ENCODE measurements at regions not wholly inside any gene's neighbourhood (a gene's known extent, or its start where the extent isn't known, plus 50 kb on each side); places are given as distances from the start of the nearest gene placed in this dataset.

DNA sequence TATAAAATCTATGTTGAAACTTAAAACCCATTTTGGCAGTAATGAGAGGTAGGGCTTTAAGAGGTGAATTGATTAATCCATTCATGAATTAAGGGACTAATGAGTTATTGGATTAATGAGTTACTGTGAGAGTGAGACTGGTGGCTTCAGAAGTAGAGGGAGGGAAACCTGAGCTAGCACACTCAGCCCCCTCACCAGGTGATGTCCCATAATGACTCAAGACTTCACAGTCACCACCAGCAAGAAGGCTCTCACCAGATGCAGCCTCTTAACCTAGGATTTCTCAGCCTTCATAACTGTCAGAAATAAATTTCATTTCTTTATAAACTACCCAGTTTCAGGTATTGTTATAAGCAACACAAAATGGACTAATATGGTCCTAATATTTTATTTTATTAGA, 621.7 kb upstream of the ACVR2A start:
- Histone ChIP-seq H3K4me1 (ENCODE audit: control insufficient read depth, extremely low read depth, insufficient read depth, low read length) (no peaks in the 10 kb centered on the region), H3K4me2 (ENCODE audit: extremely low read depth, insufficient read depth, low read length) (no peak overlapping the region), H2AFZ (ENCODE audit: low read length) (no peak overlapping the region), H3K79me2 (ENCODE audit: control insufficient read depth, insufficient read depth, low read length) (no peaks in the 10 kb centered on the region), H3K4me3 (replicated peaks in 1 of 4; ENCODE audit: control extremely low read depth in 1 of 4, insufficient read depth in 1 of 4, low read depth in 3 of 4, low read length in 4 of 4) (no peak overlapping the region), H3K9me3 (ENCODE audit: control insufficient read depth, insufficient read depth, low read depth, low read length) (no peaks in the 10 kb centered on the region), H3K9ac (ENCODE audit: insufficient read depth, low read length) (no peak overlapping the region), H3K27ac (ENCODE audit: insufficient read depth, low read length) (no peak overlapping the region), H4K20me1 (ENCODE audit: control insufficient read depth, extremely low read depth, insufficient read depth, low read length) (no peaks in the 10 kb centered on the region), H3K36me3 (ENCODE audit: control insufficient read depth, insufficient read depth, low read length) (no peaks in the 10 kb centered on the region), H3K27me3 (ENCODE audit: control insufficient read depth, insufficient read depth, low read length) (no peaks in the 10 kb centered on the region)
- TF ChIP-seq, protein P1, sequence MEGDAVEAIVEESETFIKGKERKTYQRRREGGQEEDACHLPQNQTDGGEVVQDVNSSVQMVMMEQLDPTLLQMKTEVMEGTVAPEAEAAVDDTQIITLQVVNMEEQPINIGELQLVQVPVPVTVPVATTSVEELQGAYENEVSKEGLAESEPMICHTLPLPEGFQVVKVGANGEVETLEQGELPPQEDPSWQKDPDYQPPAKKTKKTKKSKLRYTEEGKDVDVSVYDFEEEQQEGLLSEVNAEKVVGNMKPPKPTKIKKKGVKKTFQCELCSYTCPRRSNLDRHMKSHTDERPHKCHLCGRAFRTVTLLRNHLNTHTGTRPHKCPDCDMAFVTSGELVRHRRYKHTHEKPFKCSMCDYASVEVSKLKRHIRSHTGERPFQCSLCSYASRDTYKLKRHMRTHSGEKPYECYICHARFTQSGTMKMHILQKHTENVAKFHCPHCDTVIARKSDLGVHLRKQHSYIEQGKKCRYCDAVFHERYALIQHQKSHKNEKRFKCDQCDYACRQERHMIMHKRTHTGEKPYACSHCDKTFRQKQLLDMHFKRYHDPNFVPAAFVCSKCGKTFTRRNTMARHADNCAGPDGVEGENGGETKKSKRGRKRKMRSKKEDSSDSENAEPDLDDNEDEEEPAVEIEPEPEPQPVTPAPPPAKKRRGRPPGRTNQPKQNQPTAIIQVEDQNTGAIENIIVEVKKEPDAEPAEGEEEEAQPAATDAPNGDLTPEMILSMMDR (conservative IDR thresholded peaks at IDR 0.05 in 1 of 2, IDR thresholded peaks at IDR 0.05 in 1 of 2; ENCODE audit: low read depth in 1 of 2, low read length in 2 of 2) = no peak
- no peak for DNase-seq (ENCODE audit: low read depth in 2 of 2)

GRCh38 chr2:147222506-147222905, 622.3 kb upstream of the ACVR2A start:
- Histone ChIP-seq H2AFZ (ENCODE audit: low read length) (no peak overlapping the region), H3K27me3 (ENCODE audit: control insufficient read depth, insufficient read depth, low read length) (no peaks in the 10 kb centered on the region), H3K4me3 (replicated peaks in 1 of 4; ENCODE audit: control extremely low read depth in 1 of 4, insufficient read depth in 1 of 4, low read depth in 3 of 4, low read length in 4 of 4) (no peak overlapping the region), H3K9ac (ENCODE audit: insufficient read depth, low read length) (no peak overlapping the region), H3K36me3 (ENCODE audit: control insufficient read depth, insufficient read depth, low read length) (no peaks in the 10 kb centered on the region), H3K9me3 (ENCODE audit: control insufficient read depth, insufficient read depth, low read depth, low read length) (no peaks in the 10 kb centered on the region), H3K4me1 (ENCODE audit: control insufficient read depth, extremely low read depth, insufficient read depth, low read length) (no peaks in the 10 kb centered on the region), H3K79me2 (ENCODE audit: control insufficient read depth, insufficient read depth, low read length) (no peaks in the 10 kb centered on the region), H4K20me1 (ENCODE audit: control insufficient read depth, extremely low read depth, insufficient read depth, low read length) (no peaks in the 10 kb centered on the region), H3K4me2 (ENCODE audit: extremely low read depth, insufficient read depth, low read length) (no peak overlapping the region), H3K27ac (ENCODE audit: insufficient read depth, low read length) (no peak overlapping the region)
- no peak for DNase-seq (ENCODE audit: low read depth in 2 of 2)
- no peak for TF ChIP-seq EZH2 (IDR thresholded peaks at IDR 0.05; ENCODE audit: low read length, missing control alignments)
- TF ChIP-seq, protein P1 (conservative IDR thresholded peaks at IDR 0.05 in 1 of 2, IDR thresholded peaks at IDR 0.05 in 1 of 2; ENCODE audit: low read depth in 1 of 2, low read length in 2 of 2) = no peak

DNA sequence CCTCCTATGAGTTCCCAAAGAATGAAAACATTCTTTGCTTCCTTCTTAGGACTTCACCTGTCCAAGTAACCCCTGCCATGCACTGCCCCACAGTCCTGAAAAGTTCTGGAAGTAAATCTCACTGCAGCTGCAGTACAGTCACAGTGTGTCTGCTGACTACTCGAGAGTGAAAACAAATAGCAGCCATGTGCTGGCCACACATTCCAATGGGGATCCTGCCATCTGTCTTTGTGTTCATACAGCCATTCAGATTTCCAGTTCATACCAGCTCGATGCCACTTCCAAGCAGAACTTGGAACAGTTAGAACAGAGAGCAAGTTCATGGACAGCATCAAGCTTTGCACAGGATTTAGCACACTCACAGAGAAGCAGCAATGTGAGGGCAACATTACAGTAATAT, 629.9 kb upstream of the ACVR2A start:
- H3K9ac ChIP-seq (ENCODE audit: insufficient read depth, low read length) = no peak overlapping the region
- no peaks in the 10 kb centered on the region for H4K20me1 ChIP-seq (ENCODE audit: control insufficient read depth, extremely low read depth, insufficient read depth, low read length)
- H3K4me2 ChIP-seq (ENCODE audit: extremely low read depth, insufficient read depth, low read length) = no peak overlapping the region
- H3K27me3 ChIP-seq (ENCODE audit: control insufficient read depth, insufficient read depth, low read length) = no peaks in the 10 kb centered on the region
- TF ChIP-seq, protein P1 (conservative IDR thresholded peaks at IDR 0.05 in 1 of 2, IDR thresholded peaks at IDR 0.05 in 1 of 2; ENCODE audit: low read depth in 1 of 2, low read length in 2 of 2) = no peak
- peak in 1 of 2 donors; percentile 29 for DNase-seq (ENCODE audit: low read depth in 2 of 2)
- no peaks in the 10 kb centered on the region for H3K79me2 ChIP-seq (ENCODE audit: control insufficient read depth, insufficient read depth, low read length)
- no peaks in the 10 kb centered on the region for H3K36me3 ChIP-seq (ENCODE audit: control insufficient read depth, insufficient read depth, low read length)
- H2AFZ ChIP-seq (ENCODE audit: low read length) = no peak overlapping the region
- H3K4me3 ChIP-seq (replicated peaks in 1 of 4; ENCODE audit: control extremely low read depth in 1 of 4, insufficient read depth in 1 of 4, low read depth in 3 of 4, low read length in 4 of 4) = no peak overlapping the region
- H3K27ac ChIP-seq (ENCODE audit: insufficient read depth, low read length) = no peak overlapping the region
- H3K9me3 ChIP-seq (ENCODE audit: control insufficient read depth, insufficient read depth, low read depth, low read length) = no peaks in the 10 kb centered on the region
- H3K4me1 ChIP-seq (ENCODE audit: control insufficient read depth, extremely low read depth, insufficient read depth, low read length) = no peaks in the 10 kb centered on the region

Measured in fibroblast of lung (primary cell).